Nephron (organoid): ENCODE measurements at regions not wholly inside any gene's neighbourhood (a gene's known extent, or its start where the extent isn't known, plus 50 kb on each side); places are given as distances from the start of the nearest gene placed in this dataset.

Experiments
- H3K27ac Mint-ChIP-seq, 3 experiments: 2 replicates each; pipeline ENCODE4 v1.8.0; 2020; ENCODE audit warnings: mixed read lengths in 3 of 3, mild to moderate bottlenecking in 2 of 3, moderate library complexity in 1 of 3
- H3K27me3 Mint-ChIP-seq: 2 replicates; pipeline ENCODE4 v1.8.0; 2021; ENCODE audit warnings: low read depth, mild to moderate bottlenecking, moderate library complexity, mixed read lengths
- H3K36me3 Mint-ChIP-seq: 2 replicates; pipeline ENCODE4 v1.8.0; 2020; ENCODE audit warnings: low read depth, mixed read lengths
- H3K4me1 Mint-ChIP-seq: 2 replicates; pipeline ENCODE4 v1.8.0; 2020; ENCODE audit warnings: mixed read lengths
- H3K4me3 Mint-ChIP-seq, 3 experiments: 2 replicates each; pipeline ENCODE4 v1.8.0; 2020; ENCODE audit warnings: mild to moderate bottlenecking in 3 of 3, mixed read lengths in 3 of 3, moderate library complexity in 2 of 3
- H3K9me3 Mint-ChIP-seq: 2 replicates; pipeline ENCODE4 v1.8.0; 2020; ENCODE audit warnings: mixed read lengths
- TF ChIP-seq, protein P1 (sequence below), 3 experiments: fragments of 200-600 bp; sonication (generic); IDR thresholded peaks; one replicate each; pipeline ENCODE4 v1.5.0; 2021; ENCODE audit warnings: antibody characterized with exemption in 3 of 3; ENCODE audit not compliant: unreplicated experiment in 3 of 3

DNA sequence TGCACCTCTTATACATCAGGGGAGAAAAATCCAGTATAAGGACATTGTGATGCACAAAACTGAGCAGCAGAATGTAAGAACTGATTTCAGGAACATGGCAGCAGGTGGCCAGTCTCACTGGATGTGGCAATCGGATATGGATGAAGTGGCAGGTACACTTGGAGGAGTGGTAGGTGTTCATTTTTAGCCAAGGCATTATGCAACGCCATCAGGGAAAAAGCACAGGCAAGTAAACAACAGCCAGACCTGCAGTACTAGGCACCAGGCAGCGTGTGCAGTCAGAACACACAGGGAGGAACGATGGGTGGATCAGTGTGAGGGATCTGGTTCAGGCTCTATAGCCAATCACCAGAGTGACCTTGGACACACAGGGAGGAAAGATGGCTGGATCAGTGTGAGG, 77.4 kb upstream of the GCFC2 start:
- H3K27me3 Mint-ChIP-seq, result peaks cover 8% of the 10 kb centered on the region
- H3K9me3 Mint-ChIP-seq, result no peaks in the 10 kb centered on the region
- no peak overlapping the region for H3K4me3 Mint-ChIP-seq

DNA sequence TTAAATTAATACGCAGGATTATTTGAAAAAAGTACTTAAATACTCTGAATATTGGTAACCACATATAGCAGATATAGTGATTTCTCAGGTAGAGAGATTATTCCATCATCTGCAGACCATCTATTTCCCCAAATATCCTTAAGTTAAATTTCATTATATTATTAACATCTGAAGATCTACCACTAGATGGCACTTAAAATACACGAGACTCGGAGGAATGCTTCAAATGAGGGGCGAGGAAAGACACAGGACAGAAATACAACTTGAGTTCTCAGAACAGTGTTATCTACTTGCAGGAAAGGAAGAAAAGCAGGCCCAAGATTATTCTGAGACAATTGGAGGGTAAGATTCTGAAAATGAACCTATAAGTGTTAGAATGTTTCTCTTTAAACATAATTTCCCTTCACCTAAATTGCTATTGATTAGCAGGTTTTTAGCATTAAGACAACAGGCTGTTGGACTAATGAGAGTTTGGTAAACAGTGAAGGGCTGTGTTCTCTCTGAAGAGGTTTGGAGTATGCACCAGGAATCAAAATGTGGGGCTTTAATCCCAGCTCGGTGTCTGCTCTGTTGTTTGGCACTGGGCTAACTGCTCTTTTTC, 76.9 kb upstream of the GCFC2 start:
- H3K9me3 Mint-ChIP-seq, result no peaks in the 10 kb centered on the region
- H3K27ac Mint-ChIP-seq, result peak overlapping the region in 2 of 3 experiments; percentile 4 to 6
- H3K36me3 Mint-ChIP-seq, result no peaks in the 10 kb centered on the region
- H3K4me1 Mint-ChIP-seq, result peaks cover 33% of the 10 kb centered on the region
- H3K4me3 Mint-ChIP-seq, result no peak overlapping the region
- H3K27me3 Mint-ChIP-seq, result peaks cover 8% of the 10 kb centered on the region
- TF ChIP-seq, protein P1, sequence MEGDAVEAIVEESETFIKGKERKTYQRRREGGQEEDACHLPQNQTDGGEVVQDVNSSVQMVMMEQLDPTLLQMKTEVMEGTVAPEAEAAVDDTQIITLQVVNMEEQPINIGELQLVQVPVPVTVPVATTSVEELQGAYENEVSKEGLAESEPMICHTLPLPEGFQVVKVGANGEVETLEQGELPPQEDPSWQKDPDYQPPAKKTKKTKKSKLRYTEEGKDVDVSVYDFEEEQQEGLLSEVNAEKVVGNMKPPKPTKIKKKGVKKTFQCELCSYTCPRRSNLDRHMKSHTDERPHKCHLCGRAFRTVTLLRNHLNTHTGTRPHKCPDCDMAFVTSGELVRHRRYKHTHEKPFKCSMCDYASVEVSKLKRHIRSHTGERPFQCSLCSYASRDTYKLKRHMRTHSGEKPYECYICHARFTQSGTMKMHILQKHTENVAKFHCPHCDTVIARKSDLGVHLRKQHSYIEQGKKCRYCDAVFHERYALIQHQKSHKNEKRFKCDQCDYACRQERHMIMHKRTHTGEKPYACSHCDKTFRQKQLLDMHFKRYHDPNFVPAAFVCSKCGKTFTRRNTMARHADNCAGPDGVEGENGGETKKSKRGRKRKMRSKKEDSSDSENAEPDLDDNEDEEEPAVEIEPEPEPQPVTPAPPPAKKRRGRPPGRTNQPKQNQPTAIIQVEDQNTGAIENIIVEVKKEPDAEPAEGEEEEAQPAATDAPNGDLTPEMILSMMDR (IDR thresholded peaks at IDR 0.05; ENCODE audit: unreplicated experiment in 3 of 3), result peak; percentile 58 to 70 (median 63)

More for the DNA sequence above, 77.4 kb upstream of the GCFC2 start:
- TF ChIP-seq, protein P1 (IDR thresholded peaks at IDR 0.05; ENCODE audit: unreplicated experiment in 3 of 3), result no peak
- peaks cover 33% of the 10 kb centered on the region for H3K4me1 Mint-ChIP-seq
- H3K27ac Mint-ChIP-seq, result peak overlapping the region in 1 of 3 experiments; percentile 6
- H3K36me3 Mint-ChIP-seq, result no peaks in the 10 kb centered on the region

DNA sequence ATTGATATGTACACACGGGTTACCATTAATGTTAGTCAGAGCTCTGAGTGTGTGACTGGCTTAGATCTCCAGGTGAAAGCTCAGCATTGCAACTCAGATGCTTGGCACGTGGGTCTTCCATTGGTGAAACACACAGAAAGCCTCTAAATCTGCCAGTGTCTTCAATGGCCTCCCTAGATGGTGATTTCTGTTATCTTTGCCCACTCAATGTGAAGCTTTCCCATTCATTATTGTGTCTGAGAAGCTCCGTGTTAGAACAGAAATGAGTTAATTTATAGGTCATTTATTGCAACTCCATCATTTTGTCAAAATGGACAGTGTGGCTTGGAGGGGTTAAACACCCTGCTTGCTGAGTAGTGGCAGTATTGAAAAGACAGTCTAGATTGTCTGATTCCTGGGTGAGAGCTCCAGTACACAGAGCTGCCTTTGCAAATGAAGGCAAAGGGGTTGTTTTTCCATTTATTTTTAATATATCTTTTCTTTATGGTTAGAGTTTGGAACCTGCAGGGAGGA, 64.7 kb upstream of the GCFC2 start:
- H3K4me3 Mint-ChIP-seq, result no peak overlapping the region
- no peaks in the 10 kb centered on the region for H3K36me3 Mint-ChIP-seq
- H3K4me1 Mint-ChIP-seq, result no peaks in the 10 kb centered on the region
- no peak overlapping the region for H3K27ac Mint-ChIP-seq
- H3K9me3 Mint-ChIP-seq, result no peaks in the 10 kb centered on the region
- TF ChIP-seq, protein P1 (IDR thresholded peaks at IDR 0.05; ENCODE audit: unreplicated experiment in 3 of 3), result no peak
- no peaks in the 10 kb centered on the region for H3K27me3 Mint-ChIP-seq

DNA sequence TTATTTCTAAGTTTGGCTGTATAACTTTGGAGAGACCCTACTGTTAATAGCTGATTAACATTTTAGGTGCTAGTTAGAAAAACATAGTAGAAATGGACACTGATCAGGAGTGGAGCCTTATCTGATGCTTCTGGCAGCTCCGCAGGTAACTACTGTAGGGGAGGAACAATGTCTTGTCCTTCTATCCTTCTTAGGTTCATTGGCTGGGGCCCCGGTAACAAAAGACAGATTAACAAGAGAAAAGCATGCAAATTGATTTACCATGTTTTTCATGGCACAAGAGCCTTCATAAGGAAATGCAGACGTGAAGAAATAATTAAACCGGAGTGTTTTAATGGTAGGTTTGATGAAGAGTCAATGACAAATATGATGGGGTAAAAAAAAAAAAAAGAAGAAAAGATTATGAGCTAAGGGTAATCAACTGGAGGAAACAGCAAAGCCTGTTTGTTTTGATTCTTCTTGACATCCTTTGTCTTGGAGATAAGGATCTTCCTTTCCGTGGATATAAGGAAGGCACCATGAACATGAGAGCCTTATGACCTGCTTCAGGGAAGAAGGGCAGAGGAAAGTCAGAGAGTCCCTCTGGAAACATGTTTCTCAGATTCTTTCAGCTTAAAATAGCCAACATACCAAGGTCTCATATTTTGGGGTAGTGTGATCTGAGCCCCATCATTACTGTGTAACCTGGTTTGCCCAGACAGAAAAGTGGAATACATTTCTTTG, 62.4 kb upstream of the GCFC2 start:
- Mint-ChIP-seq H3K4me1 (peaks cover 5% of the 10 kb centered on the region), H3K4me3 (no peak overlapping the region), H3K27me3 (no peaks in the 10 kb centered on the region), H3K9me3 (no peaks in the 10 kb centered on the region), H3K36me3 (no peaks in the 10 kb centered on the region), H3K27ac (no peak overlapping the region)
- TF ChIP-seq, protein P1 (IDR thresholded peaks at IDR 0.05; ENCODE audit: unreplicated experiment in 3 of 3), result no peak

DNA sequence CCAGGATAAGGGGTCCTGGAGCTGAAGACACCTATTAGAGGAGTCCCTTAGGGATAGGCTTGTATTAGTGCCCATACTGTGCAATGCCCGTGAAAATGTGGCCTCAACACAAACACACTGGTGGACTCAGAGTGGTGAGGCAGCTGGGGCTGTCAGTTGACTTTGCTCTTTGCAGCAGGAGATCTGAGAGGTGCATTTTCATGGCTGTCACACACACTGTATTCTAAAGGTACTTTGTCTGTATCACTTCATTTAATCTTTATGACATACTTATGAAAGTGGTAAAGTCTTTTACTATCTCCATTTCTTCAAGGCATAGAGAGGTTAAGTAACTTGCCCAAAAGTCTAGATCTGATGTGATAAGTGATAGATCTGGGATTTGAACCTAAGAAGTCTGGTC, 55.1 kb upstream of the GCFC2 start:
- TF ChIP-seq, protein P1 (IDR thresholded peaks at IDR 0.05; ENCODE audit: unreplicated experiment in 3 of 3), result no peak
- Mint-ChIP-seq H3K27ac (no peak overlapping the region), H3K9me3 (no peaks in the 10 kb centered on the region), H3K4me3 (no peak overlapping the region), H3K36me3 (no peaks in the 10 kb centered on the region), H3K4me1 (peaks cover 5% of the 10 kb centered on the region), H3K27me3 (no peaks in the 10 kb centered on the region)
